Body of pancreas (tissue), 4 donors: ENCODE measurements at regions not wholly inside any gene's neighbourhood (a gene's known extent, or its start where the extent isn't known, plus 50 kb on each side); places are given as distances from the start of the nearest gene placed in this dataset.

ENCODE experiments used
- POLR2A ChIP-seq, 3 donors: fragments of 450-650 bp; IDR thresholded peaks; one replicate each; pipeline ENCODE4 v1.6.1; 2016; ENCODE audit warnings: antibody characterized with exemption in 3 of 3, mild to moderate bottlenecking in 2 of 3
- TF ChIP-seq, protein P1 (sequence below), 7 experiments: fragments of 450-650 bp in 4 of 7; fragments of 200-600 bp in 3 of 7; sonication (generic) in 3 of 7; IDR thresholded peaks; one replicate each; pipeline ENCODE4 v1.5.1; 2016 to 2019; ENCODE audit warnings: antibody characterized with exemption in 7 of 7

DNA sequence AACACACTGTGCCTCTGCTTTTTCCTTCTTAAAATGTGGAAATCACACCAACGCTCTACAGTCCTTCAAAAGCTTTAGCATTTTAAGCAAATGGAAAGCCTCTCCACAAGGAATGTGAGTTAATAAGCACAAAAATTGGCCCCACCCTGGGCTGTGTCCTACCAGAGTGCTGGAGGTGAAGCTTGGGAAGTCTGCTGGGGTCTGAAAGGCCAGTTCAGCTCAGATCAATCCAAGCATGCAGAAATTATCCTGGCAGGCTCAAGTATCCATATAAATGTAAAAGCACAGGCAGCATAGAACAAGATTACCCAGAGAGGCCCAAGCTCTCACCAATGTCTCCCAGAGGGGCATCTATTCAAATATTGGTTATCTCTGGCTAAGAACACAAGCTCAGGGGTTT, 98.5 kb downstream of the ESM1 start:
- TF ChIP-seq, protein P1, sequence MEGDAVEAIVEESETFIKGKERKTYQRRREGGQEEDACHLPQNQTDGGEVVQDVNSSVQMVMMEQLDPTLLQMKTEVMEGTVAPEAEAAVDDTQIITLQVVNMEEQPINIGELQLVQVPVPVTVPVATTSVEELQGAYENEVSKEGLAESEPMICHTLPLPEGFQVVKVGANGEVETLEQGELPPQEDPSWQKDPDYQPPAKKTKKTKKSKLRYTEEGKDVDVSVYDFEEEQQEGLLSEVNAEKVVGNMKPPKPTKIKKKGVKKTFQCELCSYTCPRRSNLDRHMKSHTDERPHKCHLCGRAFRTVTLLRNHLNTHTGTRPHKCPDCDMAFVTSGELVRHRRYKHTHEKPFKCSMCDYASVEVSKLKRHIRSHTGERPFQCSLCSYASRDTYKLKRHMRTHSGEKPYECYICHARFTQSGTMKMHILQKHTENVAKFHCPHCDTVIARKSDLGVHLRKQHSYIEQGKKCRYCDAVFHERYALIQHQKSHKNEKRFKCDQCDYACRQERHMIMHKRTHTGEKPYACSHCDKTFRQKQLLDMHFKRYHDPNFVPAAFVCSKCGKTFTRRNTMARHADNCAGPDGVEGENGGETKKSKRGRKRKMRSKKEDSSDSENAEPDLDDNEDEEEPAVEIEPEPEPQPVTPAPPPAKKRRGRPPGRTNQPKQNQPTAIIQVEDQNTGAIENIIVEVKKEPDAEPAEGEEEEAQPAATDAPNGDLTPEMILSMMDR (IDR thresholded peaks at IDR 0.05): no peak
- no peak for TF ChIP-seq POLR2A (IDR thresholded peaks at IDR 0.05)
